ENCODE measurements at regions not wholly inside any gene's neighbourhood (a gene's known extent, or its start where the extent isn't known, plus 50 kb on each side); places are given as distances from the start of the nearest gene placed in this dataset.

DNA sequence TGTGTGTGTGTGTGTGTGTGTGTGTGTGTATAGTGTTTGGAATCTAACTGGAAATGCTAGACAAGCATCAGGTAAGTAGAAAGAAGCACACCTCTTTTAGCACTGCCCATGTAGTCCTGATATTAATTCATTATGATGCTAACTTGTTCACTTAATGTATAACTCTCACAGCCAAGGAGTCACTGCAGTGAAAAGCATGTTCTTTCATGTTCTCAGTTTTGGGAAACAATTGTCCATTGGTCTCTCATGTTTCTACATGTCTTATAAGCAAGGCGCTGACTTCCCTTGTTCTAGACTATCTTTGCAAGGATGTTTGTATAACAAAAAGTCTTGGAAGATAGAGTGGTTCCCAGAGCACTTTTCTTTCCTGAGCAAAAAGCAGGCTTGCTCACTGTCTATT is 148.8 kb upstream of the TNPO1 start:
- Histone ChIP-seq H4K20me1 (ENCODE audit: control insufficient read depth, insufficient read depth, insufficient read length) (no peaks in the 10 kb centered on the region), H3K4me2 (ENCODE audit: insufficient read depth, insufficient read length, low read length) (no peak overlapping the region), H3K9me3 (ENCODE audit: control insufficient read depth, low read depth, low read length) (no peaks in the 10 kb centered on the region), H3T11ph (ENCODE audit: low read length) (no peak overlapping the region), H2AK5ac (ENCODE audit: insufficient read length, low read length) (no peak overlapping the region), H3K18ac (ENCODE audit: insufficient read length, low read depth, low read length) (no peak overlapping the region), H2AFZ (ENCODE audit: low read length) (no peak overlapping the region), H3K79me1 (ENCODE audit: insufficient read depth, low read depth, low read length, poor library complexity, severe bottlenecking) (no peaks in the 10 kb centered on the region), H3K4me1 (ENCODE audit: insufficient read depth, low read length) (peaks cover 2% of the 10 kb centered on the region; the same call in 1 of the 2 replicates), H2BK20ac (ENCODE audit: low read depth, low read length, poor library complexity, severe bottlenecking) (no peak overlapping the region), H2BK12ac (ENCODE audit: insufficient read length, low read depth, low read length) (no peak overlapping the region), H3K14ac (ENCODE audit: insufficient read depth, low read length) (no peak overlapping the region), H4K5ac (ENCODE audit: insufficient read length, low read depth, low read length) (no peak overlapping the region), H3K23me2 (ENCODE audit: insufficient read length, low read depth, low read length, poor library complexity, severe bottlenecking) (no peaks in the 10 kb centered on the region), H4K8ac (replicated peaks; ENCODE audit: insufficient read length, low read depth, low read length) (no peak overlapping the region), H3K9ac (ENCODE audit: extremely low read depth, insufficient read length, low read length) (no peak overlapping the region), H3K79me2 (ENCODE audit: insufficient read depth, low read length) (no peaks in the 10 kb centered on the region), H2BK120ac (ENCODE audit: low read depth, low read length, poor library complexity, severe bottlenecking) (no peak overlapping the region), H3K4ac (ENCODE audit: low read depth, low read length) (no peak overlapping the region), H2BK5ac (ENCODE audit: insufficient read length, low read length) (no peak overlapping the region), H3K23ac (ENCODE audit: insufficient read length, low read depth, low read length) (no peak overlapping the region), H4K91ac (ENCODE audit: insufficient read length, low read depth, low read length) (no peak overlapping the region), H3K56ac (ENCODE audit: insufficient read length, low read depth, low read length) (no peak overlapping the region), H2BK15ac (ENCODE audit: low read depth, low read length) (no peak overlapping the region), H3K27me3 (ENCODE audit: insufficient read depth, low read length) (no peaks in the 10 kb centered on the region), H3K27ac (ENCODE audit: insufficient read length, low read depth, low read length) (no peak overlapping the region)
- H3K4me3 Mint-ChIP-seq: no peak overlapping the region
- WGBS (ENCODE audit: extremely low coverage, insufficient read length, low lambda C conversion rate): no CpG with 5 or more reads among the region's 1 CpG
- H3K27ac Mint-ChIP-seq: no peak overlapping the region
- H3K36me3 Mint-ChIP-seq (ENCODE audit: insufficient read depth in 1 of 3, low read depth in 3 of 3): no peaks in the 10 kb centered on the region
- peaks cover 25 to 29% of the 10 kb centered on the region in 2 experiments for H3K4me1 Mint-ChIP-seq
- TF ChIP-seq, protein P1, sequence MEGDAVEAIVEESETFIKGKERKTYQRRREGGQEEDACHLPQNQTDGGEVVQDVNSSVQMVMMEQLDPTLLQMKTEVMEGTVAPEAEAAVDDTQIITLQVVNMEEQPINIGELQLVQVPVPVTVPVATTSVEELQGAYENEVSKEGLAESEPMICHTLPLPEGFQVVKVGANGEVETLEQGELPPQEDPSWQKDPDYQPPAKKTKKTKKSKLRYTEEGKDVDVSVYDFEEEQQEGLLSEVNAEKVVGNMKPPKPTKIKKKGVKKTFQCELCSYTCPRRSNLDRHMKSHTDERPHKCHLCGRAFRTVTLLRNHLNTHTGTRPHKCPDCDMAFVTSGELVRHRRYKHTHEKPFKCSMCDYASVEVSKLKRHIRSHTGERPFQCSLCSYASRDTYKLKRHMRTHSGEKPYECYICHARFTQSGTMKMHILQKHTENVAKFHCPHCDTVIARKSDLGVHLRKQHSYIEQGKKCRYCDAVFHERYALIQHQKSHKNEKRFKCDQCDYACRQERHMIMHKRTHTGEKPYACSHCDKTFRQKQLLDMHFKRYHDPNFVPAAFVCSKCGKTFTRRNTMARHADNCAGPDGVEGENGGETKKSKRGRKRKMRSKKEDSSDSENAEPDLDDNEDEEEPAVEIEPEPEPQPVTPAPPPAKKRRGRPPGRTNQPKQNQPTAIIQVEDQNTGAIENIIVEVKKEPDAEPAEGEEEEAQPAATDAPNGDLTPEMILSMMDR (conservative IDR thresholded peaks at IDR 0.05): no peak
- no peaks in the 10 kb centered on the region for H3K9me3 Mint-ChIP-seq
- H3K27me3 Mint-ChIP-seq (ENCODE audit: low read depth): peaks cover 13% of the 10 kb centered on the region
- DNase-seq: no peak

Data from H9 (cell line).